GM18867 (cell line): ENCODE measurements at regions not wholly inside any gene's neighbourhood (a gene's known extent, or its start where the extent isn't known, plus 50 kb on each side); places are given as distances from the start of the nearest gene placed in this dataset.
"Not testable (repeated sequence)": the region's sequence is repeated elsewhere in the genome, so short reads cannot be mapped to it uniquely, and the experiment has no call there.

Experiments used
- ATAC-seq: cut with Tn5 transposase; IDR thresholded peaks from one replicate; pipeline ENCODE4 v1.9.1; 2021; ENCODE audit warnings: mild to moderate bottlenecking, moderate library complexity; ENCODE audit not compliant: unreplicated experiment

DNA sequence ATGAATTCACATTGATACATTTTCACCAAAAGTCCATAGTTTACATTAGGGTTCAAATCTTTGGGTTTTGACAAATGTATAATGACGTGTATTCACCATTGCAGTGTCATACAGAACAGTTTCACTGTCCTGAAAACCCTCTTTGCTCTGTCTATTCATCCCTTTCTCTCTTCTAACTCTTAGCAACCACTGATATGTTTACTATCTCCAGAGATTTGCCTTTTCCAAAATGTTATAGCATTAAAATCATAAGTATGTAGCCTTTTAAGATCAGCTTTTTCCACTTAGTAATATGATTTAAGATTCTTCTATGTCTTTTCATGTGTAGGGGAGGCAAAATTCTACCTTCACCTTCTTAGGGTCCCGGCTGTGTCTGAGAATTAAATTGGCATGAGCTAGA is 203.8 kb downstream of the TPRG1 start:
- ATAC-seq = no peak

DNA sequence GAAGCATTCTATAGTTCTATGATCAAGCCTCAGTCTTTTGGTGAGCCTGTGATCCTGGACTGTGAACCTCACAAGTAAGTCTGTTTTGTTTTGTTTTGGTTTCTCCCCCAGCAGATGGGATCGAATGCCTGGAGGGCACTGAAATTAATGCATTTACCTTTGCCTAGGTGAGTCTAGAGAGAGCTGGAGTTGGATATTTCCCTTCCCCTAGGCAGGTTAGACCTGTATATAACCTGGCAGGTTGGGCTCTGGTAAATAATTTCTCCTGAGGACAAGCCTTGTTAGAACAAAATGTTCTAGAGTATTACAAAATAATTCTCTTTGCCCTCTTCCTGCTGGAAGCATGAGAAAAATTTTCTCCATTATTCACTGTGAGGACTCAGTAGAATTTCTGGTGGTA is 211.9 kb downstream of the TPRG1 start:
- ATAC-seq = no peak

DNA sequence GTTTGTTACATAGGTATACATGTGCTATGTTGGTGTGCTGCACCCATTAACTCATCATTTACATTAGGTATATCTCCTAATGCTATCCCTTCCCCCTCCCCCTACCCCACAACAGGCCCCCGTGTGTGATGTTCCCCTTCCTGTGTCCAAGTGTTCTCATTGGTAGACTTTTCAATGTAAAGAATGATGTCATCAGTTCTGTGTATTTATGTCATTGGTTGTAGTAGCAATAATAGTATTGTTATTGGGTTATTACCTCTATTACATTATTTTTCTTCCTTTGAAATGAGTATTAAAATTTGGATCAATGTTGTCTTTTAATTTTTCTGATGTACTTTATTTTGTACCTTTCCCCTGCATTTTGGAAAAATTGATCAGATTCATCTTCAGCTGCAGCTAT is 214.1 kb downstream of the TPRG1 start:
- ATAC-seq = not testable (repeated sequence)

DNA sequence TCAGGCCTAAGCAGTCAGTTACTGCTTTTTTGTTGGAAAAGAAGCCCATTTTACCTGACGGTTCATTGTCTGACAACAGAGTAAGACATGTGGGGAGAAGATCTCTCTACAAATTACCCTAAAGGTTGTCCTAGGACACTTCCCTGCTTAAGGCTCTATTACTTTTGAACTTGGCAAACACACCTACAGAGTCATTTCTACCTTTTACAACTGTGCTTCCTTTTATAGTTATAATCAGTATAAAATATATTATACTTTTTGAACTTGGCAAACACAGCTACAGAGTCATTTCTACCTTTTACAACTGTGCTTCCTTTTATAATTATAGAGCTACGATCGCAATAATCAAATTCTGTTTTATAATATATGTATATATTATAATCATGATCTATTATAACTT is 215.0 kb downstream of the TPRG1 start:
- no peak for ATAC-seq

DNA sequence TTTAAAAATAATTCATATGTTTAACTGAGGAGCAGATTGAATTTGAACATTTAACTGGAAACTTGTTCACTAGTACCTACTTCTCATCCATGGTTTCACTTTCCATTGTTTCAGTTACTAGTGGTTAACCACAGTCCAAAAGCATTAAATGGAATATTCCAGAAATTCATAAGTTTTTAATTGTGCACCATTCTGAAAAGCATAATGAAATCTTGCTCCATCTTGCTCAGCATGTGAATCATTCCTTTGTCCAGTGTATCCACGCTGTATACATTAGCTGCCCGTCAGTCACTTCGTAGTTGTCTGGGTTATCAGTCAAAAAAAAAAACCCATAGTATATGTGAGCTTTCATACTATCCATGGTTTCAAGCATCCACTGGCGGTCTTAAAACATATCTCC is 217.6 kb downstream of the TPRG1 start:
- ATAC-seq = no peak

DNA sequence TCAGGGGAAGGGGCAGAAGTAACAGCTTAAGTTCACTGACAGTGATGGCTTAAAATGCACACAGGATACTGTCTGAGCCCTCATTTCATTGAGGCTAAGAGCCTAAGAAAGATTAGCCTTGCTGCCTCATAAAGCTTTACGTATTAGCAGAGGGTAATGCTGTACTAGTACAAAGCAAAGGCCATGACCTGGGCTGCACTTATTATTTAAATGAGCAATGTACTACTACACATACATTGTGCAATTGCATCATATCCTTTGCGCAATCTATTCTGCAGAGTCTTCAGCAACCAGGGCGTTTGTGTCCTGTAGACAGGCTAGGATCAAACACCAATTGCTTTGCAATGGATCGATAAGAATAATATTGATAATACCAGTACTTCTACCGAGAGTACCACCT is 221.8 kb downstream of the TPRG1 start:
- no peak for ATAC-seq

DNA sequence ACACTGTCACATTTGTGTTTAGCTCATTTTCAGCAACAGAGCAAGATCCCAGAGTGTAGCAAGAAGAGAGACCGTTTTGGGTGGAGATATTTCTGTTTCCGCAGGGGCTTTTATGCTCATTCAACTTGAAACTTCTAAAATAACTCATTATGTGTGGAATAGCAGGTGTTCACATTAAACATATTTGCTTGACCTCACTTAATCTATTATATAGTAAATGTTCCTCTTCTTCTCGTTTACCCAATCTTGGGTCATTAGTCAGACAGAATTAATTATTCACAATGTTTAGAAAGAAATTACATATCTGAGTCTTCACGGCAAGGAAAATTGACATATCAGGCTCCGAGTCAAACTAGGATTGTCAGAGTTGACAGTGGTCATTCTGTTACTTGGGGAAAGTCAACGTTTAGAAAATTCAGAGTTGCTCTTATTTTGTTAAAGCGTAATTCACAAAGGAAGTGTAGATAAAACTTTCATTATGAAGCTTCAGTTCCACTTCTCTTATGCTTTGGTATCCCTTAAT is 222.9 kb downstream of the TPRG1 start:
- ATAC-seq = peak; percentile 77

DNA sequence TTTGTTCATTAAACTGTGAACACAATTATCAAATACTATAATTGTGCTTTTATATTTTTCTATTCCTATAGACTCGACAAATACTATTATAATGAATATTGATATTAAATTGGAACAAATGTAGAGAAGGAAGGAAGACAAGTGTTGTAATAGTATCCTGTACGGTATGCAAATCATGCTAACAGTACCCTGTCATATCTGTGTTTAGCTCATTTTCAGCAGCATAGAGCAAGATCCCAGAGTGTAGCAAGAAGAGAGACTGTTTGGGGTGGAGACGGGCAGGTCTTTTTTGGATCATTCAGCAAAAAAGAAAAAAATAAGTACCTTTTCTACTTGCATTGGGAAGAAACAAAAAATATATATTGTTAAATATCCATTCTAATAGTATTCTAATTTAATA is 224.1 kb downstream of the TPRG1 start:
- ATAC-seq = no peak

DNA sequence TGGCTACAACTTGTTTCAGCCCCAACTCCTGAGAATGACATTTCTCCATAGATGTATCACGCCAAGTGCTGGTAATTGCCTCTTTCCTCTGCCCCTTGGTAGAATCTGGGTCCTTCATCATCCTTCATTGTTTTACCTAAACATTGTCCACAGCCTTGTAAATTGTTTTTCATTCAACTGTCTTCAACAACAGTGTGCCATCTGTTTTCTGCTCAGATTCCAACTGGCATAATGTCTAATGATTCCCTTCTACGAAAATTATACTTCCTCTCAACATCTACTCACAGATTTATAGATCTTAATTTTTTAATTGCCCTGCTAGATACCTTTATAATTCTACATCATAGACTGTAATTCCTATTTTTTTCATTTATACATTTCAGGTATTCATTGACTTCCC is 226.9 kb downstream of the TPRG1 start:
- no peak for ATAC-seq

DNA sequence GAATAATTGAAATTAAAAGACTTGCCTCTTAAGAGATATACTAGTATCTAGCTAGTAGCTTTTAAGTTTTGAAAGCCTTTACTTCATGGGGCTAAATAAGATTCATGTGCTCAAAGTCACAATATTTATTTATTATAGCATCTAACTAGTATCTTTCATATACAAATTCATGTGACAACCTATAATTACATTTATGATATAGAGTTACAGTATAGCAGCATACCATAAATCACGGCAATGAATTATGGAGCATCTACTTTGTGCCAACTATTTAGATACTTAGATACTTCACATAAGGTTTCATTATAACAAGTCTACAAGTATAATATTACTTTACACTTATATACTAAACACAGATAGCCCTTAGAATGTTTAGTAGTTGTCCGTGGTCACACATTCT is 229.4 kb downstream of the TPRG1 start:
- no peak for ATAC-seq

DNA sequence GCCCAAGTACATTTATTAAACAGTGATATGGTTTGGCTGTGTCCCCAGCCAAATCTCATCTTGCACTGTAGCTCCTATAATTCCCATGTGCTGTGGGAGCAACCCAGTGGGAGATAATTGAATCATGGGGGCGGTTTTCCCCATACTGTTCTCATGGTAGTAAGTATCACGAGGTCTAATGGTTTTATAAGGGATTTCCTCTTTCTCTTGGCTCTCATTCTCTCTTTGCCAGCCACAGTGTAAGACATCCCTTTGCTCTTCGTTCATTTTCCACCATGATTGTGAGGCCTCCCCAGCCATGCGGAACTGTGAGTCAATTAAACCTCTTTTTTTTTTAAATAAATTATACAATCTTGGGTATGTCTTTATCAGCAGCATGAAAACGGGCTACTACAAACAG is 228.0 kb upstream of the TP63 start:
- ATAC-seq = no peak

DNA sequence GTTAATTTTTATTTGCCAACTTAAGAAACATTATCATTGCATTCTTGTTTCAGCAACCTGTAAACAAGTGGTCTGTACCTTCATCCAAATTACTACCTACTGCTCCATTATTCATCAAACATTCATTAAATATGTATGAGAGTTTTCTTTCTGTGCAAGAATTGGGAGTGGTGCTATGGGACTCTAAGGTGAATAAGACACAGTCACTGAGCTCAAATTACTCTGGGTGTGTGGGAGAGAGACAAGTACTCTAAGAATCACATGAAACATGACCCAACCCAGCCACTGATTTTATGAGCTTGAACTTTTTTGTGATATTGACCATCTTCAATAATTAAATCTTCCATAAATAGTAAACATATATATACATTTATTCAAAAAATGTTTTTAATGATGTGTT is 227.2 kb upstream of the TP63 start:
- ATAC-seq = no peak

DNA sequence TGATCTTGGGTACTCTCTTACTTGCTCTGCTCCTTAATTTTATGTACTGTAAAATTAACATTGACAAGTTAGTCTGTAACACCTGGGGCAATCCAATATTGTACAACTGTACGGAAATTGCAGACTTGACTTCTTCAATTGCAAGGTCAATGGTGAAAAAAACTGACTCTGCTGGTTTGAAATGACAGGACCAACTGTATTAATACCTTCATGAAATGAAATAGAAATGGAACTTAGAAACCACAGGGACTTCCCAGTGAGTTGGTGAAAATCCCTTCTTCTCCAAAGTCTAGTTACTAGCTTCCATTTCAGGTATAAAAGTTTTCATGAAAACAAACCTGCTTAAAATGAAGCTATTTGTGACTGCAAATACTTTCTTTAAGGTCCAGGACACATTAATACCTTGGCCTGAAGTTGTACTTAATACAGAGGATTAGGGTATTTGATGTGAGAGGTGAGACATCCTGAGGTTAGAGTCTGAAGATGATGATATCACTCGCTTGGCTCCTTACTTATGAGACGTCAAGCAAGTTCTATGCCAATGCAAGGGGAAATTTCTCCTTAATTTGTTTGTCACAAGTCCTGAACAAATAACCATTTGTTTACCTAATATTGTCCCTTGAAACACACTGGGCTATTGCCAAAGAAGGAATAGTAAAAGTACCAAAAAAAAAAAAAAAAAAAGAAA is 226.2 kb upstream of the TP63 start:
- ATAC-seq = no peak

DNA sequence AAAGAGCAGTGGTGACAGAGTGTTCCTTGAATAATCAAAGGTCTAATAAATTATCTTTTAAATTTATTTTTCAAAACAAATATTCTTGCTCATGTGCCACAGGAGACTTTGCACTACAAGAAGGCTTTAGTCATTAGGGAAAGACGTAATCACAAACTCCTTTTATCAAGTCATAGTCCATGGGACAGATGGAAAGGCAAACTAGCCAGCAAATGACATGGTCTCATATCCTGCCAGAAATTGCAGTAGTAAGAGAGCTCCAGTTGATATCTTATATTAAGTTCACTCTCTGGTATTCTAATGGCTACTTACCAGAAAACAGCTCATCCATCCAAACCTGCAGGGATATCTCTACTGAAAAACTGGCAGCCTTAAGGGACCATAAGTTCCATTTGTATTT is 225.0 kb upstream of the TP63 start:
- ATAC-seq = no peak

DNA sequence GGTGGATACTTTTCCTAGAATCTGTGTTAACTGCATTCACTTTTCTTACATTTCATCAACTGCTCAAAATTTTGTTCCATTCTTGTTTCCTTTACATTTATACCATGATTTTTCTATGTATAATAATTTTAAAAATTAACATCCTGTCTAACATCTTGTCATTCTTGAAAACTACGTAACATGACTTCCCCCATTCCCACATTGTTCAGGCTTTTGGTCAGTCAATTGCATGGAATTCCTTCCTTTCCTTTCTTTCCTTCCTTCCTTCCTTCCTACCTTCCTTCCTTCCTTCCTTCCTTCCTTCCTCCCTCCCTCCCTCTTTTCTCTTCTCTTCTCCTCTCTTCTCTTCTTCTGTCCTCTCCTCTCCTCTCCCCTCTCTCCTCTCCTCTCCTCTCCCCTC is 220.7 kb upstream of the TP63 start:
- ATAC-seq = no peak

DNA sequence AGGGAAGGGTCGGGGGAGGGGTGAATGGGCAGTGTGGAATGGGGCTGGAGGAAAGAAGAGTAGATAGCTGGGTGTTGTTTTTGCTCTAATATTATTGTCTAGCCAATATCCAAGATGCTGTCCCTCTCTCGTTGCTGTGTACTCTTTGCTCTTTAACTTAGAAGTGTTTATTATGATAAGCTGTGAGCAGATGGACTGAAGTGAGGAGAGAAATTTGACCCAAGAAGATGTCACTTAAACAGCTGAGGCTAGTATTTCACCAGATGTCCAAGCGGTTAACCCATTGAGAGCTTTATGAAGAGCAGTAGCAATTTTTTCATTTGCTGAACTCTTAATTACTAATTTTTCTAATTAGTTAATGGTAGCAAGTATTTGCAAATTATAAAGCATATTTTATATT is 212.2 kb upstream of the TP63 start:
- no peak for ATAC-seq

DNA sequence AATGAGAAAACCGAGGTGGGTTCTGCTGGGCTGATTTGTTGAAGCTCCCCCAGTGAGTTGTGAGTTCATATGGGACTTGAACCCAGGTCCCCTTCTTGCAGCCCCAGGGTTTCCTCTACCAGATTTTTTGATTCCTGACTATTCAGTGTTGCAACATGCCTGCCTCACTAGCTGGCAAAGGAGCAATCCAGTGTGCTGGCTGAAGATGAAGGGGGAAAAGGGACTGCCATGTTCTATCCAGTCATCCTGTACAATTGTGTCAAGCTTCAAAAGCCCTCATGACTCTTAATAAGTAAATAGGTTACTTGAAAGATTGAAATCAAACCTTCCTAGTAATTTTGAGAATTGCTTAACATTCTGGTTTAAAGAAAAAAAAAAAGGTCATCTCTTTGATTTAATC is 211.5 kb upstream of the TP63 start:
- ATAC-seq = no peak

DNA sequence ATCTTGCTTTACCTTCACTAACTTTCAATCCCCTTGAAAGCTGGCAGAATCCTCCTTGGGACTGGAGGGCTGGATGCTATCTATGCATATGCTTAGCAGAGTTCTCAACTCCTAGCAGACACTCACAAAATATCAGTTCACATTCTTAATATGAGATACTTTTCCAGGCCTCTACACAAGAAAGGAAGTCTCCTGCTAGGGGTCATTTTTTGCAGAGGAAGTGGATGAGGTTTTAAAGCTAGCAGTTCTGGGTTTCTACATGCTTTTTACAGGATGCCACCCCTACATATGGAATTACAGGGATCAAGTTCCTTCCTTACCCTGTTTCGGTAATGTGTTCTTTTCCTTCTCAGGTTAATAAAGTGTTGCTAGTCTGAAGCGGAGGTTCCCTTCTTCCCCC is 206.3 kb upstream of the TP63 start:
- no peak for ATAC-seq

DNA sequence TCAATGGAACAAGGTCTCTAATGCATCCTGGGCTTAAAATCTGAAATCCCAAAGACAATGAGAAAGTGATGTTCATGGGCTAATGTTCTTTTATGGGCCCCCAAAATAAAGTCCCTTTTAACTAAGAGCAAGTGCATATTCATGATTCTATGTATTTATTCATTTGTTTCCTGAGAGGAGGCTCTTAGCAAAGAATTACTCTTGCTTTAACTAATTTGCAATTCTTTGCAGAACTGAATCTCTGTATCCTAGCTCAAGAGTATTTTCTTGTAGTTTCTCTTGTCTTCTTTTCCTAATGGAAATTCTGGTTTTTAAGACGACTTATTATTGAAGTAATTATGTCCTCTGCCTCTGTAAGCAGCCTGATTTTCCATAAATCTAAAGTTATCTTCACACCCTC is 202.2 kb upstream of the TP63 start:
- no peak for ATAC-seq

DNA sequence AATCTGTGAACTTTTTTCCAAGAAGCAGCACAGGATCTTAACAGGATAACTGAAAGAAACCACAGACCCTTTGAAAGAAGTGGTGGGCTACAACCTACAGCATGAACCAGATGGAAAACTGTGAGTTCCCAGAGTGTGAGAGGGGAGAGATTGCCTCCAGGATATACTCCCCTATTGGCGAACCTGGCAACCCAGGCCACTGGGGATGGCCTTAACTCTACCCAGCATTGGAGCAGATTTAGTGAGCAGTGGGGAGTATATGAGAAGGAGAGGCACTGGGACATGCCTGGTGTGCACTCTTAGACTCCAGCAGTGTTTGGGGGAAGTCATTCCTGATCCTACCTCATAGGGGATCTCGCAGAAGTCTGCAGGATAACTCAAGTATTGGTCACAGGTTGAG is 201.0 kb upstream of the TP63 start:
- ATAC-seq = no peak

DNA sequence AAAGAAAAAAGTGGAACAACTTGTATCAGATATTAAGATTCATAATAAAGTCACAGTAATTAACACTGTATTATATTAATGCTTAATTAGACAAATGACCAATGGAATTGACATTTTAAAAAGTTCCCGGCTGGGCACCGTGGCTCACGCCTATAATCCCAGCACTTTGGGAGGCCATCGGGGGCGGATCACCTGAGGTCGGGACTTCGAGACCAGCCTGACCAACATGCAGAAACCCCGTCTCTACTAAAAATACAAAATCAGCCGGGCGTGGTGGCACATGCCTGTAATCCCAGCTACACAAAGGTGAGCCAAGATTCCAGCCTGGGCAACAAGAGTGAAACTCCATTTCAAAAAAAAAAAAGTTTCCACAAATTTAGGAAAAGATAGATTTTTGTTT is 188.9 kb upstream of the TP63 start:
- not testable (repeated sequence) for ATAC-seq

DNA sequence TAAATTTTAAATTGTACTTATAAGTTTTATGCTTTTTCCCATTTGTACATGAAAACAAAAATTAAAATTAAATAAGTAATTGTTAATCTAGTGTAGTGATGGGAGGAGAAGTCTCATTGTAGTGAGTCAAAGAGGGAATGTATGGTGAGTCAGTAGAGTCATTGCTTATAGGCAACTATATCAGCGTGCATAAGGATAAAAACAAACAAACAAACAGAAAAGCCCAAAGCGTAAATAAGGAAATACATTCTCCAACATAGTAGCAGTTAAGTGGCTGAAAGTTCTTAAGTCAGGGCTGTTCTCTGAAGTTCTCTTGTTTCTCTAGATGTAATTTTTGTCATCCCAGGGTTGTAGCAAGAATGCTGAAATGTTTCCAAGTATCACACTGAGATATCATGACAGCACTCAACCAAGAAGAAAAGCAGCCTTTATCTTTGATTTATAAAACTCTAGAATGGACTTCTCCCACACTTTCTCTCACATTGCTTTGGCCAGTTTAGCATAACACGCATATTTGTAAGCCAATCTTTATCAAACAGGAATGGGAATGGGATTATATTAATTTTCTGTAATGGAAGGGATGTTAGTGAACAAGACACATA is 184.1 kb upstream of the TP63 start:
- no peak for ATAC-seq

DNA sequence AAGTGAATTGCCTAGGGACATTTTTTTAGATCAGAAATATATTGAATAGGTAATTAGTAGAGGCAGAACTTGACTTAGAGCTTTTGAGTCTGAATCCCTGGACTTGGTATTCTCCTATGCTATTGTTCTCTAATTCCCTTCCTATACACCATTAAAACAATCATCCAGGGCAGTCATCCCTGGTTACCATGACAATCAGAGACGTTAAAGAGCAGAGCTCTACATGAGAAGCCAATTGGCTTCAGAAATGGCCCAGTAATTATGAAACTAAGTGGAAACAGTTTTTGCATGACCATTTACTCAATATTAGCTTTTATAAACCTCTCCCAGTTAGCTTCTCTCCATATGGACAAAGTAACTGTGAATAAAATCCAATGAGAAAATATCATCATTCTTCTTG is 182.1 kb upstream of the TP63 start:
- ATAC-seq = no peak
